ENCODE measurements at regions not wholly inside any gene's neighbourhood (a gene's known extent, or its start where the extent isn't known, plus 50 kb on each side); places are given as distances from the start of the nearest gene placed in this dataset.

- H3K9me3 Mint-ChIP-seq, result no peaks in the 10 kb centered on the region
- H3K27me3 Mint-ChIP-seq (ENCODE audit: low read depth), result no peaks in the 10 kb centered on the region
- DNase-seq (ENCODE audit: low read depth, low spot score), result no peak
- TF ChIP-seq CTCF (conservative IDR thresholded peaks at IDR 0.05), result no peak
- no peaks in the 10 kb centered on the region for H3K36me3 Mint-ChIP-seq (ENCODE audit: low read depth)
- no peak overlapping the region for H3K27ac Mint-ChIP-seq (ENCODE audit: unreplicated experiment)
- no peaks in the 10 kb centered on the region for H3K4me1 Mint-ChIP-seq
- H3K4me3 Mint-ChIP-seq, result no peak overlapping the region
Measured at GRCh38 chr2:2855297-2855696, 522.3 kb downstream of the EIPR1 start.

- no peak for DNase-seq (ENCODE audit: low read depth, low spot score)
- no peak overlapping the region for H3K27ac Mint-ChIP-seq (ENCODE audit: unreplicated experiment)
- no peak for TF ChIP-seq CTCF (conservative IDR thresholded peaks at IDR 0.05)
- no peak overlapping the region for H3K4me3 Mint-ChIP-seq
- H3K36me3 Mint-ChIP-seq (ENCODE audit: low read depth), result no peaks in the 10 kb centered on the region
- H3K9me3 Mint-ChIP-seq, result no peaks in the 10 kb centered on the region
- H3K27me3 Mint-ChIP-seq (ENCODE audit: low read depth), result no peaks in the 10 kb centered on the region
- peaks cover 6% of the 10 kb centered on the region for H3K4me1 Mint-ChIP-seq
Measured at GRCh38 chr2:2853346-2853745, 522.3 kb upstream of the MYT1L start.

- Mint-ChIP-seq H3K4me3 (no peak overlapping the region), H3K27me3 (ENCODE audit: low read depth) (no peaks in the 10 kb centered on the region), H3K9me3 (no peaks in the 10 kb centered on the region), H3K4me1 (peaks cover 6% of the 10 kb centered on the region), H3K36me3 (ENCODE audit: low read depth) (no peaks in the 10 kb centered on the region), H3K27ac (ENCODE audit: unreplicated experiment) (no peak overlapping the region)
- TF ChIP-seq CTCF (conservative IDR thresholded peaks at IDR 0.05), result no peak
- DNase-seq (ENCODE audit: low read depth, low spot score), result no peak
Measured at GRCh38 chr2:2851806-2852777, 521.0 kb upstream of the MYT1L start.

GRCh38 chr2:2851316-2851715 lies 520.2 kb upstream of the MYT1L start:
- Mint-ChIP-seq H3K27ac (ENCODE audit: unreplicated experiment) (no peak overlapping the region), H3K9me3 (no peaks in the 10 kb centered on the region), H3K27me3 (ENCODE audit: low read depth) (no peaks in the 10 kb centered on the region), H3K36me3 (ENCODE audit: low read depth) (no peaks in the 10 kb centered on the region), H3K4me3 (no peak overlapping the region), H3K4me1 (peaks cover 6% of the 10 kb centered on the region)
- TF ChIP-seq CTCF (conservative IDR thresholded peaks at IDR 0.05), result no peak
- no peak for DNase-seq (ENCODE audit: low read depth, low spot score)

- no peaks in the 10 kb centered on the region for H3K27me3 Mint-ChIP-seq (ENCODE audit: low read depth)
- no peaks in the 10 kb centered on the region for H3K36me3 Mint-ChIP-seq (ENCODE audit: low read depth)
- H3K9me3 Mint-ChIP-seq, result no peaks in the 10 kb centered on the region
- no peak for TF ChIP-seq CTCF (conservative IDR thresholded peaks at IDR 0.05)
- peaks cover 6% of the 10 kb centered on the region for H3K4me1 Mint-ChIP-seq
- H3K27ac Mint-ChIP-seq (ENCODE audit: unreplicated experiment), result no peak overlapping the region
- no peak overlapping the region for H3K4me3 Mint-ChIP-seq
- DNase-seq (ENCODE audit: low read depth, low spot score), result no peak
Measured at GRCh38 chr2:2850859-2851258, 519.8 kb upstream of the MYT1L start.
